ENCODE measurements at regions not wholly inside any gene's neighbourhood (a gene's known extent, or its start where the extent isn't known, plus 50 kb on each side); places are given as distances from the start of the nearest gene placed in this dataset.
"Not testable (repeated sequence)": the region's sequence is repeated elsewhere in the genome, so short reads cannot be mapped to it uniquely, and the experiment has no call there.

DNA sequence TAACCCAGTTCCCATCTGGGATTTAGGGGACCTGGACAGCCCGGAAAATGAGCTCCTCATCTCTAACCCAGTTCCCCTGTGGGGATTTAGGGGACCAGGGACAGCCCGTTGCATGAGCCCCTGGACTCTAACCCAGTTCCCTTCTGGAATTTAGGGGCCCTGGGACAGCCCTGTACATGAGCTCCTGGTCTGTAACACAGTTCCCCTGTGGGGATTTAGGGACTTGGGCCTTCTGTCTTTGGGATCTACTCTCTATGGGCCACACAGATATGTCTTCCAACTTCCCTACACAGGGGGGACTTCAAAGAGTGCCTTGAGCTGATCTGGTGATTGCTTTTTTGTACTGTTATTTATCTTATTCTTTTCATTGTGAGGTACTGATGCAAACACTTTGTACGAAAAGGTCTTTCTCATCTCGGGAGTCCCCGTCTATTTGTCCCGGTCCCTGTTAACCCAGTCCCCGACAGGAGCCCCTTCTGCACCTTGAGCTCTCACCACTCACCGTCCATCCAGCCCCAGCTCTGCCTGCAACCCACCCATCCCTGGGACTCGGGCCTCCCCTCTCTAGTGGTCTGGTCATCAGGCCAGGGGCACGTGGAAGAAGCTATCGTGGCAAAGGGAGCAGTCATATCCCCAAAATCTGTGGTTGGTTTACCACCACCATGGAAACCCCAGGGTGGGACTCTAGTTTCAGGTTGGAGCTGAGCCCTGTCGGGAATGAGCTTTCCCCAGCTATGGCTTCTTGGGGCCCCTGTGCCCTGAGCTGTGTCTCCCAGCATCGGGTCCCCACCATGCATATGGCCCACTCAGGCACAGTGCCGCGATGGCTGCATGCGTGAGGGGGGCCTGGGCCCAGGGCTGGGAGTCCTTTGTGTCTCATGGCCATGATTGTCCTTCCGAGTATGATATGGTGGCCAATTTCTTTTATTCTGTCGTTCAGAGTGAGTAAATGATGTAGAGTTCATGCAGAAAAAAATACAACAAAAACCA lies 270.4 kb upstream of the PLCXD1 start:
- DNase-seq: not testable (repeated sequence)

GRCh38 chrX:13821-14443 lies 267.2 kb upstream of the PLCXD1 start:
- DNase-seq: peak; percentile 50

DNA sequence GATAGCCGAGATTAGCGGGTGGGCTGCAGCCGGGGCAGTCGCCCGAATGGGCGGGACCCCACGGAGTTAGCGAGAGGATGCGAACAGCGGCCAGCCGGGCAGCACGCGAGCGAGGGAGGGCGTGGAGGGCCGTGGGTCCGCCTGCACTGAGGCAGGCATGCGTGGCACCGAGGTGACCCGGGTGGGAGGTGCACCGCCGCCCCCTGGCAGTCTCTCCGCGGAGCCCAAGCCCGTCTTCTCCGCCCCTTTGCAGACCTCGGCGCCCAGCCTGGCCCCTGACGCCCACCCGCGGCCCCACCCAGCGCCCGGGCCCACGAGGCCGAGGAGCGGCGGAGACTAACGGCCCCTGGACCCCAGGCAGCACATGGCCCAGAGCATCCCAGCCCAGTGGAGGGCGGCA lies 266.7 kb upstream of the PLCXD1 start:
- peak; percentile 35 for DNase-seq

- DNase-seq: not testable (repeated sequence)
Measured at GRCh38 chrX:18768-19454, 262.3 kb upstream of the PLCXD1 start.

DNA sequence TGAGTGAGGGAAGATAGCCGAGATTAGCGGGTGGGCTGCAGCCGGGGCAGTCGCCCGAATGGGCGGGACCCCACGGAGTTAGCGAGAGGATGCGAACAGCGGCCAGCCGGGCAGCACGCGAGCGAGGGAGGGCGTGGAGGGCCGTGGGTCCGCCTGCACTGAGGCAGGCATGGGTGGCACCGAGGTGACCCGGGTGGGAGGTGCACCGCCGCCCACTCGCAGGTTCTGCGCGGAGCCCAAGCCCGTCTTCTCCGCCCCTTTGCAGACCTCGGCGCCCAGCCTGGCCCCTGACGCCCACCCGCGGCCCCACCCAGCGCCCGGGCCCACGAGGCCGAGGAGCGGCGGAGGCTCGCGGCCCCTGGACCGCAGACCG lies 261.7 kb upstream of the PLCXD1 start:
- not testable (repeated sequence) for DNase-seq

DNA sequence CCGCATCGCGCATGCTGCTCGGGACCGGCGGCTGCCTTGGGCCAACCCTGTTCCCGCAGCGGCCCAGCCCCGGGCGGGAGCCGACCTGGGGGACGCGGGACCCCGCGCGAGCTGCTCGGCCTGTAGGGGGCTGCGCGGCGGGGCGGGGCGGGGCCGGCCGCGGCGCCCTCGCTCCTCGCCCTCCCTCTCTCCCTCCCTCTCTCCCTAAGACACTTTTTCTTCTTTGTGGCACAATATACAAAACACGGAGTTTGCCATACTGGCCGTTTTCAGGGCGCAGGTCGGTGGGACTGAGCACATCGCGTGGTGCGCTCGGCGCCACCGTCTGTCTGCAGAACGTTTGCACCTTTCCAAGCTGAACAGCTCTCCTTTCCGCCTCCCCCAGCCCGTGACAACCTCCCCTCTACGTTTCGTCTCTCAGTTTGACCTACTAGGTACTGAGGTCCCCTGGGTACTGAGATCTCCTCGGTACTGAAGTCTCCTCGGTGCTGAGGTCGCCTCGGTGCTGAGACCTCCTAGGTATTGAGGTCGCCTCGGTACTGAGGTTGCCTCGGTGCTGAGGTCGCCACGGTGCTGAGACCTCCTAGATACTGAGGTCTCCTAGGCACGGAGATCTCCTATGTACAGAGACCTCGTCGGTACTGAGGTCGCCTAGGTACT lies 261.1 kb upstream of the PLCXD1 start:
- peak; percentile 45 for DNase-seq

DNA sequence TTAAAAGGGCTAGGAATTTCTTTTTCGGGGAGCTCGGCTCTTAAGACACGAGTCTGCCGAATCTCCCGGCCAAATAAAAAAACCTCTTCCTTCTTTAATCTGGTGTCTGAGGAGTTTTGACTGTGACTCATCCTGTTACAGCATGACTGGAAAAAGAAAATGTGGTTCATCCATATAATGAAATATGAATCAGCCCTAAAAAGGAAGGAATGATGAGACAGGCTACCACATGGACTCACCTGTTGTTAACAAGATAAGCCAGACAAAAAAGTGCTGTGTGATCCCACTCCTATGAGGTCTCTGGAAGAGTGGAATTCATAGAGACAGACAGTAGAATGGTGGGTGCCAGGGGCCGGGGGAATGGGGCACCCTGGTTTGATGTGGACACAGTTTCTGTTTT lies 257.0 kb upstream of the PLCXD1 start:
- not testable (repeated sequence) for DNase-seq

Data from islet precursor cell (in vitro differentiated cells).